HG03460 (cell line): ENCODE measurements at regions not wholly inside any gene's neighbourhood (a gene's known extent, or its start where the extent isn't known, plus 50 kb on each side); places are given as distances from the start of the nearest gene placed in this dataset.
"Not testable (repeated sequence)": the region's sequence is repeated elsewhere in the genome, so short reads cannot be mapped to it uniquely, and the experiment has no call there.

Experiments used
- ATAC-seq: cut with Tn5 transposase; IDR thresholded peaks from one replicate; pipeline ENCODE4 v1.9.1; 2021; ENCODE audit not compliant: unreplicated experiment

GRCh38 chr9:33734941-33735835 lies 60.2 kb upstream of the PRSS3 start:
- ATAC-seq, result not testable (repeated sequence)

DNA sequence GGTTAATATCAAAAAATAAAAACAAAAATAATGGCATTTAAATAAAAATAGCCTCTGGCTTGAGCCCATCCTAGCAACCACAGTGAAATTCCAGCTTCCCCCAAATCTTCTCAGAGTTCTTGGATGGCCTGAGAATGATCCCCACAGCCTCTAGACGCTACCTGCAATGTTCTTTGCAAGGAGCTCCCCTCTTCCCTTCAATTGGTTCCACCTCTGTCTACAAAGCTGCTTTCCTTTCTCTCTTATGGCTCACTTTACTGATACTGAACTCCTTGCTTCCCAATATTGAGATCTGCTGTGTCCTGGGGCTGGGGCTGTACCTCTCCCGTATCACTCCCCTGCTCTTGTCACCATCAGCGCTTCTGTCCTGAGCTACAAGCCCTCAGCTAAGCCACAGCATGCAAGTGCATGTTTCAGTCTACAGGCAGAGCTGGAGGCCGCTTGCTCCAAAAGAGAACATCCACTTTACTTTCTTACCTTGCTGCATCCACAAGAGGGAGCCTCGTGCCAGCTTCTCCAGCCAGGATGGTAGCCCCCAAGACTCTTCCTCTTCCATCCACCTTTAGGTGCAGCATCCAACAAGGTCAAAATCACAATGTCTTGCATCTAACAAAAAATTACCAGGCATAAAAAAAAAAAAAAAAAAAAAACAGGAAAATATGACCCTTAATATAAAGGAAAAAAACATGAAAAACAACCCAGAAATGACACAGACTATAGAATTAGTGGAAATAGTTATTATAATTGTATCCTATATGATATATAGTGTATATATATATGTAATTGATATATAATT lies 57.4 kb upstream of the PRSS3 start:
- ATAC-seq, result no peak

DNA sequence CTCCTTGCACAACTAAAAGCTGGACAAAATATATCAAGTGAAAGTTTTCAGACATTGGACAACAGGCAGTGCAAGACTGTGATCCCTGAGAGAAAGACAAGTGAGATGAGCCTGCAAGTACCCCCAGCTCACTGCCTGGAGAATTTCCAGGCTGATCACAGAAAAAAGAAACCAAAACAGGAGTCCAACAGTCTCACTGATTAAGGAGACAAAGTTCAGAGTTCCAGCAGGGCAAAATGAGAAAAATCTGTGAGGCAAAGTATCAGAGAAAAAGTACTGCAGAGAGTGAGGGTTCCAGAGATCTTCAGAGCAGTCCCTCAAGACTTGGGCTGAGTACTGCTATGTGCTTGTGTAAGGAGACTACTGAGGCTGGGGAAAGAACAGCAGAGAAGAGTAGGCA lies 56.0 kb upstream of the PRSS3 start:
- ATAC-seq, result no peak

GRCh38 chr9:33740075-33740474 lies 55.3 kb upstream of the PRSS3 start:
- ATAC-seq, result no peak

- not testable (repeated sequence) for ATAC-seq
These were observed 54.4 kb upstream of the PRSS3 start for GRCh38 chr9:33740958-33741357.

DNA sequence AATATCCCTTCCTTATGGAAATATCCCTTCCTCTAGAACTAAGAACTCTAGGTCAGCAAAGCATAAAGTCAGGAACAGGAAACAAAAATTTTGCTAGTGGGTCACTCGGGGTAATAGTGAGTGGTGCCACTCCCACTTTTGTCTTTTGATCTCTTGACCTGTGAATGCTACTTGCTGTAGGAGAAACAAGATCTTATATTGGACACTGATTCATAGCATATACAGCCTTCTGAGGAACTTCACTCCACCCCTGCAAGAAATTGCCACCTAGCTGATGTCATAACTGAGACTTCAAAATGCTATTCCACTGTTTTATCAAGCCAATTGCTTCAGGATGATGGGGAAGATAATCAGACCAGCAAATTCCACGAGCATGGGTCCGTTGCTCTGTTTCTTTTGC lies 53.3 kb upstream of the PRSS3 start:
- ATAC-seq, result no peak

DNA sequence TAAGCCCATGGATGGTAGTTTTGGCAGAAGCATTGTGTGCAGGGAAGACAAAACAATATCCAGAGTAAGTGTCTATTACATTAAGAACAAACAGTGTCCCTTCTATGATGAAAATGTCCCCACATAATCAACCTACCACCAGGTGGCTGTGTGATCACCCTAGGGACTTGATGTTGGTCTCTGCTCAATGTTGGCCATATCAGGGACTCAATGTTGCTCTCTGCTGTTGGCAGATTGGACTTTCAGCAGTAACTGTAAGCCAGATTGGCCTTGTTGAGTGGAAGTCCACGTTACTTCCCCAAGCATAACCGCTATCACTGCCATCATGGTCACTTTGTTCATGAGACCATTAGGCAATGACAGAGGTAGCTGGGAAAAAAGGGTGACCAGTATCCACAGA lies 52.8 kb upstream of the PRSS3 start:
- ATAC-seq, result no peak
